HepG2 (cell line): ENCODE measurements at regions not wholly inside any gene's neighbourhood (a gene's known extent, or its start where the extent isn't known, plus 50 kb on each side); places are given as distances from the start of the nearest gene placed in this dataset.

ENCODE experiments used
- ATAC-seq: fragments of 200-7000 bp; cut with Tn5 transposase; 3 replicates; pipeline ENCODE4 v1.9.1; 2020; ENCODE audit warnings: mild to moderate bottlenecking, moderate library complexity
- BruUV-seq: library from RNA; stranded (reverse); fragments of 400-500 nt; replicated peaks from 2 replicates; lab custom pipeline; 2021; lab: Mats Ljungman, UMichigan
- CTCF ChIA-PET: fragments of 300-600 bp; formaldehyde crosslinking; extraction: SDS; loops from one replicate; lab custom pipeline; 2021; ENCODE audit warnings: low total read pairs, inconsistent platforms, low intra/inter-chr PET ratio; lab: Yijun Ruan, JAX
- POLR2A ChIA-PET: fragments of 350-600 bp; sonication (Branson Sonifier 250); formaldehyde crosslinking; loops from one replicate; lab custom pipeline; 2020; ENCODE audit warnings: antibody characterized with exemption, inconsistent platforms; lab: Yijun Ruan, JAX
- DNase-seq: peaks from one replicate; pipeline ENCODE4 v3.0.0-alpha.2; 2015; ENCODE audit warnings: low spot score
- FAIRE-seq: peaks from 3 replicates; lab custom pipeline; 2011; peaks lifted over from hg19 to GRCh38; lab: Jason Lieb, UNC
- H2AFZ ChIP-seq: one replicate; pipeline ENCODE4 v1.6.1; 2011; ENCODE audit warnings: low read length, inconsistent platforms
- H3K27ac ChIP-seq: fragments of 300-600 bp; 3 replicates; pipeline ENCODE4 v1.8.0; 2011; ENCODE audit warnings: mixed run types, mild to moderate bottlenecking, mixed read lengths, low read length, inconsistent platforms; ENCODE audit not compliant: insufficient read depth; ENCODE audit errors: extremely low read length
- H3K27me3 ChIP-seq, 2 experiments: fragments of 200-600 bp in 1 of 2; 2 replicates in 1 of 2; 3 replicates in 1 of 2; pipeline versions ENCODE4 v1.6.0 to v1.8.0; 2011; ENCODE audit warnings: low read length in 2 of 2, mild to moderate bottlenecking in 2 of 2, moderate library complexity in 2 of 2, inconsistent platforms in 1 of 2; ENCODE audit not compliant: insufficient read depth in 2 of 2, control insufficient read depth in 1 of 2
- H3K36me3 ChIP-seq, 2 experiments: fragments of 200-600 bp in 1 of 2; replicated peaks in 1 of 2; 2 replicates in 1 of 2; 3 replicates in 1 of 2; pipeline versions ENCODE4 v1.5.1 to v1.8.0; 2011; ENCODE audit warnings: low read length in 2 of 2, inconsistent platforms in 1 of 2; ENCODE audit not compliant: insufficient read depth in 2 of 2, control insufficient read depth in 1 of 2
- H3K4me1 ChIP-seq: 2 replicates; pipeline ENCODE4 v1.5.1; 2012; ENCODE audit warnings: low read length, inconsistent platforms; ENCODE audit not compliant: insufficient read depth
- H3K4me2 ChIP-seq: 2 replicates; pipeline ENCODE4 v1.6.0; 2011; ENCODE audit warnings: low read depth, low read length, inconsistent platforms
- H3K4me3 ChIP-seq, 3 experiments: fragments of 200-600 bp in 1 of 3; sonication (generic), shearing (Covaris generic) in 1 of 3; replicated peaks in 1 of 3; 2 replicates each; pipeline ENCODE4 v1.5.1; 2011 to 2016; ENCODE audit warnings: low read length in 3 of 3, inconsistent platforms in 2 of 3, low read depth in 2 of 3, mild to moderate bottlenecking in 2 of 3, control low read depth in 1 of 3, mixed read lengths in 1 of 3; ENCODE audit not compliant: insufficient read depth in 1 of 3
- H3K79me2 ChIP-seq: one replicate; pipeline ENCODE4 v1.6.1; 2011; ENCODE audit warnings: low read length, inconsistent platforms; ENCODE audit not compliant: insufficient read depth
- H3K9ac ChIP-seq: 2 replicates; pipeline ENCODE4 v1.6.0; 2011; ENCODE audit warnings: mild to moderate bottlenecking, low read depth, low read length, inconsistent platforms; ENCODE audit not compliant: insufficient read depth
- H3K9me3 ChIP-seq: 2 replicates; pipeline ENCODE4 v1.5.1; 2012; ENCODE audit warnings: mild to moderate bottlenecking, low read length
- H4K20me1 ChIP-seq: 2 replicates; pipeline ENCODE4 v1.6.0; 2011; ENCODE audit warnings: inconsistent platforms, mild to moderate bottlenecking, low read length, moderate library complexity; ENCODE audit not compliant: insufficient read depth
- CEBPG ChIP-seq: IDR thresholded peaks from 2 replicates; pipeline ENCODE4 v1.6.1; 2016
- ETV6 ChIP-seq: sonication (generic); formaldehyde crosslinking; conservative IDR thresholded peaks from 2 replicates; pipeline ENCODE4 v1.4.0; 2020; ENCODE audit warnings: missing genetic modification reagents
- GMEB1 ChIP-seq: sonication (generic); formaldehyde crosslinking; IDR thresholded peaks from 2 replicates; pipeline ENCODE4 v1.5.1; 2020; ENCODE audit warnings: missing genetic modification reagents, mild to moderate bottlenecking, borderline replicate concordance
- HBP1 ChIP-seq: IDR thresholded peaks from 2 replicates; pipeline ENCODE4 v1.6.1; 2016; ENCODE audit warnings: low read depth, control low read depth
- HNF4G ChIP-seq, 2 experiments: sonication (generic) in 1 of 2; formaldehyde crosslinking in 1 of 2; IDR thresholded peaks; 2 replicates each; pipeline versions ENCODE4 v1.4.0 to v1.6.1; 2011 to 2020; ENCODE audit warnings: borderline replicate concordance in 2 of 2, low read depth in 2 of 2, mild to moderate bottlenecking in 2 of 2, low read length in 1 of 2, missing genetic modification reagents in 1 of 2, moderate library complexity in 1 of 2
- MEIS1 ChIP-seq: sonication (generic); formaldehyde crosslinking; IDR thresholded peaks from 2 replicates; pipeline ENCODE4 v1.9.0; 2021; ENCODE audit warnings: mild to moderate bottlenecking, missing genetic modification reagents, moderate library complexity, borderline replicate concordance
- PPARG ChIP-seq: conservative IDR thresholded peaks from 2 replicates; pipeline ENCODE4 v1.6.1; 2016; ENCODE audit warnings: missing biosample characterization, missing genetic modification reagents
- RFX5 ChIP-seq: IDR thresholded peaks from 2 replicates; pipeline ENCODE4 v1.6.1; 2011; ENCODE audit warnings: low read depth, low read length, improper control_type of control experiment
- SMARCC2 ChIP-seq: fragments of 450-650 bp; IDR thresholded peaks from 2 replicates; pipeline ENCODE4 v1.6.1; 2017; ENCODE audit warnings: antibody characterized with exemption, mild to moderate bottlenecking
- SRSF1 ChIP-seq: fragments of 200-400 bp; formaldehyde crosslinking; optimal IDR thresholded peaks from 2 replicates; pipeline ENCODE3; 2017; ENCODE audit warnings: mild to moderate bottlenecking, low read depth, low read length, moderate library complexity
- ZC3H13 ChIP-seq: sonication (generic); formaldehyde crosslinking; IDR thresholded peaks from 2 replicates; pipeline ENCODE4 v1.8.1; 2023; ENCODE audit warnings: mild to moderate bottlenecking, missing genetic modification reagents, moderate library complexity
- ZMYM3 ChIP-seq: sonication (generic); formaldehyde crosslinking; IDR thresholded peaks from 2 replicates; pipeline ENCODE4 v1.5.1; 2020; ENCODE audit warnings: mild to moderate bottlenecking, missing genetic modification reagents
- ZNF18 ChIP-seq: sonication (generic); formaldehyde crosslinking; IDR thresholded peaks from 2 replicates; pipeline ENCODE4 v1.8.0; 2022; ENCODE audit warnings: mild to moderate bottlenecking, missing genetic modification reagents; ENCODE audit not compliant: insufficient replicate concordance
- ZNF567 ChIP-seq: sonication (generic); formaldehyde crosslinking; IDR thresholded peaks from 2 replicates; pipeline ENCODE4 v1.8.1; 2023; ENCODE audit warnings: mild to moderate bottlenecking, missing genetic modification reagents, borderline replicate concordance
- ZNF580 ChIP-seq: IDR thresholded peaks from 2 replicates; pipeline ENCODE4 v1.6.1; 2016; ENCODE audit warnings: low read depth, borderline replicate concordance
- ZSCAN12 ChIP-seq: sonication (generic); formaldehyde crosslinking; IDR thresholded peaks from 2 replicates; pipeline ENCODE4 v1.9.0; 2021; ENCODE audit warnings: mild to moderate bottlenecking, missing genetic modification reagents
- WGBS: methylation state at CpG from one replicate; pipeline ENCODE4 v1.1.6; 2017; ENCODE audit warnings: low lambda C conversion rate; 5-methylcytosine and 5-hydroxymethylcytosine counted together
- in situ Hi-C: cut with HindIII; loops from 2 replicates; pipeline ENCODE4 v1.10.0; 2017; ENCODE audit warnings: low pct_unique_long_range_greater_than_20kb; ENCODE audit not compliant: extremely low pct_ligation_motif_present
- intact Hi-C: fragments of 100-400 bp; cut with micrococcal nuclease; formaldehyde crosslinking; loops from one replicate; pipeline ENCODE4 v1.10.0; 2022; ENCODE audit not compliant: unreplicated experiment

- TF ChIP-seq MEIS1 (CRISPR knock-in tag) (no peak), RFX5 (no peak), ZC3H13 (CRISPR knock-in tag) (no peak), HBP1 (CRISPR knock-in tag) (no peak), HNF4G (IDR thresholded peaks at IDR 0.05; ENCODE audit: borderline replicate concordance, low read depth, low read length) (no peak), HNF4G (CRISPR knock-in tag; IDR thresholded peaks at IDR 0.05; ENCODE audit: borderline replicate concordance, low read depth) (no peak), CEBPG (CRISPR knock-in tag) (no peak), PPARG (no peak), ZSCAN12 (CRISPR knock-in tag) (no peak), SRSF1 (no peak), SMARCC2 (no peak), ETV6 (no peak), ZMYM3 (no peak)
Measured at GRCh38 chr21:24456358-24456757, 1150.9 kb downstream of the MRPL39 start (continued).

- Histone ChIP-seq H3K27ac (no peak overlapping the region), H3K9me3 (peaks cover 90% of the 10 kb centered on the region), H4K20me1 (no peaks in the 10 kb centered on the region), H3K36me3 (no peaks in the 10 kb centered on the region), H3K27me3 (no peaks in the 10 kb centered on the region), H3K4me2 (no peak overlapping the region), H3K9ac (no peak overlapping the region), H2AFZ (no peak overlapping the region), H3K4me3 (no peak overlapping the region), H3K4me1 (no peaks in the 10 kb centered on the region), H3K79me2 (no peaks in the 10 kb centered on the region)
- no peak for TF ChIP-seq ZNF567 (CRISPR knock-in tag)
- no peak for TF ChIP-seq ZNF18 (CRISPR knock-in tag)
- no peak for TF ChIP-seq ZNF580 (CRISPR knock-in tag)
- TF ChIP-seq GMEB1: no peak
- no peak for TF ChIP-seq PPARG
- ChIA-PET CTCF (no interaction called here), POLR2A (no interaction called here)
- ATAC-seq (no peak), FAIRE-seq (no peak), DNase-seq (no peak)
- in situ Hi-C loops (no loop called here), intact Hi-C loops (no loop called here)
- 5% methylated on average over 3 of the region's 3 CpGs for WGBS
- no TSS peak for BruUV-seq
Measured at GRCh38 chr21:24450119-24450518, 1157.2 kb downstream of the MRPL39 start.
